ENCODE measurements at regions not wholly inside any gene's neighbourhood (a gene's known extent, or its start where the extent isn't known, plus 50 kb on each side); places are given as distances from the start of the nearest gene placed in this dataset.

DNA sequence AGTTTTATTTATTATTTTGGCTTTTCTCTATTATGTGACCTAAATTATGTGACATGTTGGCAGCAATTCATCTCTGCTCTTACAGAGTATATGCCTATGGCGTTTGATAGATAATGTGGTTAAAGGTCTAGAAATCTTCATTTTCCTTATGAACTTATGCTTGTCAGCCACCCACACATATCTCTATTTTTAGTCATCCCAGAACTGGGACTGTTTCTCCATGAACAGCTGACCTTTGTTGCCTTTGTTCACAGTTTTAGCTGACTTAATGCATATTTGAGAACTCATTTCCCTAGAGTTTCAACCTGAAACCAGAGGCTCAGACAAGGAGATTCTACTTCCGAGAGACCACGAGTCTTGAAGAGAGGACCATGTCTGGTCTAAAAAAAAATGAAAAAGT, 176.5 kb downstream of the RAP2B start:
- TF ChIP-seq, protein P1, sequence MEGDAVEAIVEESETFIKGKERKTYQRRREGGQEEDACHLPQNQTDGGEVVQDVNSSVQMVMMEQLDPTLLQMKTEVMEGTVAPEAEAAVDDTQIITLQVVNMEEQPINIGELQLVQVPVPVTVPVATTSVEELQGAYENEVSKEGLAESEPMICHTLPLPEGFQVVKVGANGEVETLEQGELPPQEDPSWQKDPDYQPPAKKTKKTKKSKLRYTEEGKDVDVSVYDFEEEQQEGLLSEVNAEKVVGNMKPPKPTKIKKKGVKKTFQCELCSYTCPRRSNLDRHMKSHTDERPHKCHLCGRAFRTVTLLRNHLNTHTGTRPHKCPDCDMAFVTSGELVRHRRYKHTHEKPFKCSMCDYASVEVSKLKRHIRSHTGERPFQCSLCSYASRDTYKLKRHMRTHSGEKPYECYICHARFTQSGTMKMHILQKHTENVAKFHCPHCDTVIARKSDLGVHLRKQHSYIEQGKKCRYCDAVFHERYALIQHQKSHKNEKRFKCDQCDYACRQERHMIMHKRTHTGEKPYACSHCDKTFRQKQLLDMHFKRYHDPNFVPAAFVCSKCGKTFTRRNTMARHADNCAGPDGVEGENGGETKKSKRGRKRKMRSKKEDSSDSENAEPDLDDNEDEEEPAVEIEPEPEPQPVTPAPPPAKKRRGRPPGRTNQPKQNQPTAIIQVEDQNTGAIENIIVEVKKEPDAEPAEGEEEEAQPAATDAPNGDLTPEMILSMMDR (IDR thresholded peaks at IDR 0.05; ENCODE audit: low read depth, low read length): no peak
- TF ChIP-seq EZH2phosphoT487 (IDR thresholded peaks at IDR 0.05; ENCODE audit: low read depth): no peak
